HG03095 (cell line): ENCODE measurements at regions not wholly inside any gene's neighbourhood (a gene's known extent, or its start where the extent isn't known, plus 50 kb on each side); places are given as distances from the start of the nearest gene placed in this dataset.

Experiments used
- ATAC-seq: cut with Tn5 transposase; IDR thresholded peaks from one replicate; pipeline ENCODE4 v1.9.1; 2021; ENCODE audit warnings: moderate library complexity; ENCODE audit not compliant: unreplicated experiment

DNA sequence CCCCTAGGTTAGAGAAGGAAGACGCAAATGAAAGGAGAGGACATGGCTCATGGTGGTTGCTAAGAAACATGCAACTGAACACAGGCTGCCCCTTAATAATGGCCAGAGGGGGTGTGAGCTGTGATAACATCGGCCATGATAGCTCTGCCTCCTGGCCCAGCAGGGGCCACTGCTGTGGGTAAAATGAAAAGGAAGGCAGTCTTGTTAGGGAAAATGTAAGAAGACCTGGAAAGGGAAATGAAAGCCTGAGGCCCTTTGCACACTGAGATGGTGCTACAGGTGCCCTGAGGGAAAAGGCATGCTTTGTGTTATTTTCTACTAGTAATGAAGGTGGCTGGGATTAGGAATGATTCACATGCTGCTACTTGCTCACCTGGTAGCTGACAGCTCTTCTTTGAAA is 123.6 kb upstream of the MID1 start:
- no peak for ATAC-seq

DNA sequence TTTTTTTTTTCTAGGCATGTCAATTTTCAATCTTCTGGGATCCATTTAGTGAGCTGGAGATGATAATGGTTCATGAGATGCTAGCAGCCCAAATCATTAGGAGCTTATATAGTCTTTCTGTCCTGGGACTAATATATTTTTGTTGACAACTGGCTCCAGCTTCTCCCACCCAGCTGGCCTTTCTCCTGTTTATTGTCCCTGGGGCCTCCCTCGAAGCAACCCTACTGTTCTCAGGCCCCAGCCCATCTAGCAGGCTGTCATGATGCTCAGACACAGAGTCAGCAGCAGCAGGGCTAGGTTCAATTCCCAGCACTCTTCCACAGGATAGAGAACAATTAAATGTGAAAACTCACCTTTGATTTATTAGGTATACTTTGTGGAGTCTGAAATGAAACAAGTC is 127.6 kb upstream of the MID1 start:
- no peak for ATAC-seq

DNA sequence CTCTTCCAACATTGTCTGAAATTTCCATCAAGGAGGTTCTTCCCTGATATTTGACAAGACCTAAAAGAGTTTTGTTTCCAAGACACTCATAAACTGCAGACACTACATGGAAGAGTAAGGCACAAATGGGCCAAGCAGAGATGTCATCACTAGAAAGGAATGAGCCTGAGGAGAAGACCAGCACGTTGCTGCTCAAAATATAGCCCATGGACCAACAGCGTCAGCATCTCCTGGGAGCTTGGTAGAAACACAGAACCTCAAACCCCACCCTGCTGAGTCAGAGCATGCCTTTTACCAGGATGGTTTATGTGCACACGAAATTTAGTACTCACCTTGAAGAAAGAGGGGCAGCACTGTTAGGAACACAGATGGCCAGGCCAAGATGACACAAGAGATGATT is 128.7 kb upstream of the MID1 start:
- ATAC-seq, result no peak

DNA sequence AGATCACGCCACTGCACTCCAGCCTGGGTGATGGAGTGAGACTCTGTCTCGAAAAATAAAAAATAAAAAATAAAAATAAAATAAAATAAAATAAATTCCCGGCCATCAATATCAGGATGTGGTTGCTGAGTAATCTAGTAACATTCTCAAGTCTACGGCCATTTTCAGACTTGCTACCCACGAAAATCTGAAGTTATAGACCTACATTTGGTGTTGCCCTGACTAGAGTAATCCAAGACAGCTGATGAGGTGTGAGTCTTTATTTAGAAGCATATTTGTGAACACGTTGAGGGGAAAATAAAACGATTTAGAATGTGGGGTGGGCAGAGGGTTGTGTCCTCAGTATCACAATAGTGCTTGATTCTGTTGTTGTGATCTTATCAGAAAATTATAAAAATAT is 130.2 kb upstream of the MID1 start:
- ATAC-seq, result no peak

DNA sequence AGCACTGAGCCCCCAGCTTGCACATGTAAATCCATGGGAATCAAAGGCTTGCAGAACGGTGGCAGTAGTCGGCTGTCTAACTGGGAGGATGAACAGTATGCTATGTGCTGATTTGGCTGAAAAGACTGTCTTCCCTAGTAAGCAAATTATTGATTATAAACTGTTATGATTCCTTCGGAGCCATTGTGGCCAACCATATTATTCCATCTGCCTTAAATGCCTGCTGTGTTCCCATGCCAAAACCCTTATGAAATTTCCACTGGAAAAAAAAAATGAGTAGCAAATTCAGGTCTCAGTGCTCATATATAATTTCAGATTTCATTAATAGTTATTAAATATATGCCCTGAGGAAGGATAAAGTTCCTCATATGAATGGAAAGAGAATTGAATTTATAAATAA is 132.7 kb upstream of the MID1 start:
- ATAC-seq, result no peak

DNA sequence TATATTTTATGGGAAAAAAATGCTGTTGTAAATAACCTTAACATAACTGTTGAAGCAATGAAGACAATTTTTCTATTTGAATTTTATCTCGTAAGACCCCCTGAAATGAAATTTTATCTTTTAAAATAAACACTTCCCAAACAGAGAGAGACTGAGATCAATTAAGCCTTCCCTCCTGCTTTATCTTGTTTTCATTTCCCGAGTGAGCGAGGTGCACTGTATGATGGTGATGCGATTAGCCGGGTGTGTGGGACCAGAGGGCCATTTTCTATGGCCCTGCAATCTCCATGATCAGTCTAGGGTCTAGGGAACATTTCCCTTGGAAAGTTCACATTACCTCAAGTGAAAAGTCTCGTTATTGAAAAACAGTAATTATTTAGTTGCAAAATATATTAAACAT is 134.1 kb upstream of the MID1 start:
- ATAC-seq, result no peak

DNA sequence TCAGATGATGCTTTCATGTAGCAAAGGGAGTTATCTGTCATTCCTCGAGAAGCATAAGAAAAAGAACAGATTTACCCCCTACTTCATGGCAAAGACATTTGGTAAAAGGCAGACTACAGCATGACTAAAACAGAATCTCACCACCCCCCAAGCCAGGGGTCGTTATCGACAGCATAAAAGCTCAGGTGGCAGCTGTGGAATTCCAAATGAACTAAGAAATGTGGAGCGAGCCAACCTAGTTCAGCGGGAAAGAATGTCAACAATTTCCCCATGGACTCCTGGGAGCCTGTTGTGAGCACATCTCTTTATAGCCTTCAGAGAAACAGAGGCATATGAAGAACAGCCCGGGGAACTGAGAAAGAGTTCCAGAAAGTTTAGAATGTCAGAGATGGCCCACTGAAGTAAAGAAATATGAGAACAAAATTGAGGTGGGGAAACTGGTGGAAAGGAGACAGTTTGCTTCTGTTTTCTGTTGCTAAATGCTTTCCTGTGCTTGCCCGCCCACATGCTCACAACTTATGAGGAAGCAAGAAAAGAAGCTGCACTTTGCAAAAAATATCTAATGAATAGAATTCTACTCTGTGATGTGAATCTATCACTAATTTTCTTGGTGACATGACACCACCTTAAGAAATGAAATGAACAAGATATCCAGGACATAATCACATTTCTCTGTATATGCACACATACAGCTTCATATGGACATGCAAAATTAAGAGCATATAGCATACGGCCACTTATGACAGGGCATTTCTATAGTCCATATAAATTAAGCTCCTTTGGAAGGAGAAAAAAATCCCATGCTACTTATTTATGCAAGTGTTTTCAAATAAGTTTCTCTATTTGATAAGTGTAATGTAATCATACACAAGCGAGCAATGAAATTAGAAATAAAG is 135.3 kb upstream of the MID1 start:
- no peak for ATAC-seq

DNA sequence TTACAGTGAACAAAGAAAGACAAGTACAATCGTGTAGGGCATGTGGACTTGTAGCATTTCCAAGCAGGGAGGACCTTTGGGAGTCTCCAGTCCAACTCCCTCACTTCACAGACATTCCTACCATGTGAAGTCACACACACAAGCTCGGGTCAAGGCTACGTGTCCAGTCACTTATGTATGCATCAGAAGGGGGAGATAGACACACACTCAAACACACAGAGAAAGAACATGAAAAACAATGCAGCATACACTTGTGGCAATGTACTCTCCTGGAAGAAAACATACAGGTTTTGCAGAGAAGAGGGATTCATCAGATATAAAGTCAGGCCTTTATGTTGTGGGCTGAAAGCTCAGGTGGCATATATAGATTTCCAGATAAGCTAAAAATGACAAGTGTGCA is 136.1 kb upstream of the MID1 start:
- ATAC-seq, result no peak

DNA sequence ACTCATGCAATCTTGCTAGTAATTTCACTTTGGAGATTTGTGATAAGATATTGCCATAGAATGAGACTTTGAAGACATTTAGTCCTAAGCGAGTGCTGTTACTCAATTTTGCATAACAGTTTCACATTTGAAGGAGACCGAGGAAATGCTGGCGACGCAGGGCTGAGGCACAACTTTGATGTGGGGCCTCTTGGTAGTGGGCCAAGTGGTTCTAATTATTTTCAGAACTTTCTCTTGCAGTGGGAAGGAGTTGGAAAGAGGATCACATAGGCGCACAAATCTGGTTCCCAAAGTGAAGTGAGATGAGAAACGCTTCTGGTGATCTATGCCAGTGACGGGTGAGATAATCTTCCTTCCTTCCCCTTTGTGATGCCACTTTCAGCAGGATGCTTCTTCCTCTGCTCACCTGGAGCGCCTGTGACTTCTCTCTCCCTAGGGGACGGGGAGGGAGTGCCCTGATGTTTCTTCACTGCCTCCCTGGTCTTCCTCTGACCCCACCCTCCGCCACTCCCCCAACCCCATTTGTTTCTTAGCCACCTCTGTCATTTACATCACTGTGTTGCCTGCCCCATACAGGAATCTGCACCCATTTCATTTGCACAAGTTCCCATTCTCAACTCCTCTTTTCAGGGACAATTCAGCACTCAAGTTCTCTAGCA is 138.9 kb upstream of the MID1 start:
- no peak for ATAC-seq

DNA sequence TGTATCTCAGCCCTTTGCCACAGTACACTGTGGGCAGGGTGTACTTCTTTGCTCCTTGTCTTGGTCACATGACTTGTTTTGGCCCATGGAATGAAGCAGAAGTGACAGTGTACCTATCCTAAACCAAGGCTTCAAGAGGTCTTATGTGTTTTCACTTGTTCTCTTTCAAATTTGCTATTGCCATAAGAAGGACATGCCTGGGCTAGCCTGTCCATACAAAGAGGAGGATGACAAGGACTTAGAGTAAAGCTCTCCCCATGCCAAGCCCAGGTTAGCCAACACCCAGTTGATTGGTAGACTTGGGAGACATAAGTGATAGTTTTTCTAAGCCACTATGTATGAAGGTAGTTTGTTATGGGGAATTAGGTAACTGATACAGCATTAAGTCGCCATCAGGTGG is 141.1 kb upstream of the MID1 start:
- no peak for ATAC-seq

DNA sequence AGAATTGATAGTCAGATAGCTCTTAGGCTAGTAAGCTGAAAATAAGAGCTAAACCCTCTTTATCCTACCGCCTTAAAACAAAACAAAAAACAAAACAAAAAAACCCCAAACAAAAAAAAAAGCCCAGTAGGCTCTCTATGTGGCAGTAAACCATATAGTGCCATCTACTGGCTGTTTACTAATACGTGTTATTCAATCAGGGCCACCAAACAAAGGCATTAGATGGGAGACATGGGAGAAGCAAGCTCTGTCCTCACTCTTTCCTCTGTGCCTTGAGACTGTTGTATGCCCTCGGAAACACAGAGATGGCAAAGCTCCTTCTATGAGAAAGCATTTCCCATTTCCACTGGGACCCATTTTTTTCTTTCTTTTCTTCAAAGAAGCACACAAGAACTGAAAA is 148.8 kb upstream of the MID1 start:
- peak; percentile 74 for ATAC-seq

DNA sequence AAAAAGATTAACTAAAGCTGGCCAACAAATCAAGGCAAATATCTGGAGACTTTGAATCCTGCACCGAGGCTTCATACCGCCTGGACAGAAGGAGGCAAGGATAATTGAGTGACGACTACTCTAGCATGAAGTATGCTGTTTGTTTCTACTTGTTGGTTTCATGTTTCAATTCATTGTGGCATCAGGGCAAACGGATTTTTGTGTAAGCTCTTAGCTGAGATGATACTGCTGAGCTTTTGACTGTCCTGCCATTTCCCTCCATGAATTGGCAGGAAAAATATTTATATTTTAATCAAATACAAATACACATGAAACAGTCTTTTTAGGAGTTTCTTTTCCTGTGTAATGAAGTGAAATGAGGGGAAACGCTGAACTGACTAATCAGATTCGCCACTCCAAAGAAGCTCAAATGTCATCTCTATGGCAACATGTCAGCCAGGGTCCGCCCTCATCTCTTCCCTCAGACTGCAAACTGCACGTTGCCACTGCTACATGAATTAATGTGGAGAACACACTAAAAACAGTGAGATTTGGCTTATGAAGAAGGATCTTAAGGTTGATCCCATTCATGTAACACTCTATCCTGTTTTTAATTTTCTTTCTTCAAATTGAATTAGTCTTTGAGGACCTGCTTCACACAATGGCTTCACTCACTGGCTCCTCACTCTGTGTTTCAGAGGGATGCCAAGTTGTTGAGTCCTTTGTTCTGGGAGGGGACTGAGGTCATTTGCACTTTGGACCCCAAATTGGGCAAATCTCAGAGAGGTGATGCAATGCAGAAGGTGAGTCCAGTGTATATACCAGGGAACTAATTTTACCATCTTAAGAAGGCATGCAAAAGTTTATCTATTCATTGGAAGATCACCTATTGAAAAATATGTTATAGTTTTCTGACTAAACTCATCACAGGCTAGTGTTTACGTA is 149.6 kb upstream of the MID1 start:
- ATAC-seq, result no peak

DNA sequence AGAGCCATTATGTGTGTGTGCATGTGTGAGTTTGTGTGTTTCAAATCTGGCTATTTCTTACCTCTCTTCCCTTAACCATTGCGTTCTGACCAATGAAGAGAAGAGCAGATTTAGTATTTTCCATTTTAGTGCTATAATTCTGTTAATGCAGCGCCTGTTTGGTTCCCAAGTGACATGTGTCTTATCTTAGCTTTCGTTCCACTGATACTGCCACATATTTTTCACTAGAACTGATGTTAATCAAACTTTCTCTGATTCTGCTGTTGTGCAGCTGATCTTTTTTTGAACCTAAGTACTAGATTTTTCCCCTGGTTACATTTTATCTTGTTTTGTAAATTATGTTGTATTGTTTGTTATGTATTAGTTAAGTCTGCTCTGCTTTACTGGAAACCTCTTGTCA is 152.9 kb upstream of the MID1 start:
- no peak for ATAC-seq

DNA sequence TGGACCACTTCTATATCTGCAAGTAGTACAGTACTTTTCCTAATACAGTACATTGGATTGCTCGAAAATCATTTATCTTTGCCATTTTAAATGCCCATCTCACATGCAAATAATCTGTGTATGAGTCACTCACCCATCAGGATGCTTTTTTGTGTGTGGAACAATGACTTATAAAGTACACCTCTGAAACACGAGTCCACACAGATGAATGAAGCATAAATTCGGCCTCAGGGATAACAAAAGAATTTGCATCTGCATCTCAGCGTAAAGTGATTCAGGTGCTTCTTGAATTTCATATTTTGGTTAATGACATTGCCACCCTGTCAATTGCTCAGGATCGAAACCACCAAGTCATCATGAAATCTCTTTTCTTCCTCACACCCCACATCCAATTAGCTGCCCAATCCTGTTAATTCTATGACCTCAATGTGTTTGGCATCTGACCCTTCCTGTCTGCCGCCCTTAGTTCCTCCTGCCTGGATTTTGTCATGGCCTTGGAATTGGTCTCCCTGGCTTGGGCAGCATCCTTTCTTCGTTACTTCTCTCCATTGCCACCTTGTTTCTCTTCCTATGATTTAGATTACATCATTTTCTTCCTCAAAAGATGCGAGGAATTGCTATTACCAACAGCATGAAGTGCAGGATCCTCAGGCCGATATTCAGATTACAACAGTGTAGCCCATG is 161.6 kb upstream of the MID1 start:
- no peak for ATAC-seq

DNA sequence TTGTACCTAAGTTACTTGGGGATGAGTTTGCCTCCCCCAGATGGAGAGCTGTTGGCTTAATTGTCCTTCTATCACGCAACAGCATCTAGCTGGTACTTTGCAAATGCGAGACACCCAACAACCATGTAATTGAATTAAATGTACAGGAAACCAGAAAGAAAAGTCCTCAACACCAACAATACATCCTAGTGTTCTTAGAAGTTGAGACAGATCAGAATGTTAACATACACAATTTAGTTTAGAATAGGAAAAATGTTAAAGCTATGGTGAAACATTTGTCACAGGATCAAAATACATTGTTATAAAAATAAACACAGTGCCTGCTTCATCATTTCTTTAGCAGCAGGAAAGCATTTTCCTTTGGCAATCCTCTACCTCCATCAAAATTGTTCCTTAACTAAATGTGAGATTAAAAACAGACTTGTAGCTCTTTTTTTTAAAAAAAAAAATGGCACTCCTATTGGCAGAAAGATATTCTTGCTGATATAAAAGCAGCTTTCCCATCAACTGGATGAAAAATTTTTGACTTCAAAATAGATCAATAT is 163.1 kb upstream of the MID1 start:
- ATAC-seq, result no peak

DNA sequence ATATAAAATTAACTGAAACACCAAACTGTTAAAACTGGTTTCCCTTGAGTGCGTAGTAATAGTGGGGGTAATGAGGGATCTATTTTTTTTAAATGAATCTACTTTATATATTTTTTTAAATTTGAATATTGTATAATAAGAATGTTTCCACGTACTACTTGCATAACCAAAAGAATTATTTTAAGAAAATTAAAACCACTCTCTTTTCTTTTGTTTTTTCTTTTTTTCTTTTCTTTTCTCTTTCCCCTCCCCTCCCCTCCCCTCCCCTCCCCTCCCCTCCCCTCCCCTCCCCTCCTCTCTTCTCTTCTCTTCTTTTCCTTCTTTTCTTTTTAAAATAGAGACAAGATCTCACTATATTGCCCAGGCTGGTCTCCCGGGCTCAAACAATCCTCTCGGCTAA is 166.9 kb upstream of the MID1 start:
- no peak for ATAC-seq

DNA sequence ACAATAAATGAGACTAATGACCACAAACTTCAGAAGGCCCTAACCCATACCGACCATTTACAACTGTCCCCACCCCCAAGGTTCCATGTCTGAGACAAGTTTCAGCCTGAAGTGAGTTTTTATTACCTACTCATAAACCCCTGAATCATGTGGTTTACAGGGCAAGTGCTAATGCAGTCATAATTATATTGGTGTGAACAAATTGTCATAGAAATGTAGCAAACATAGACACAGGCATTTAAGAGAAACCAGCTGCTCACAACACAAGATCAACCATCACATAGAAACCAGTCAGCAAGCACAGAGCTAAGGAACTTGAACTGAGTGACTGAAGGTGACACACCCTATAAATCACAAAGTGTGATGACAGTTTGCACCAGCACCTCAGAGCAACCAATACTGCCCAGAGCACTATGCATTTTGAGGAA is 173.8 kb upstream of the MID1 start:
- no peak for ATAC-seq

DNA sequence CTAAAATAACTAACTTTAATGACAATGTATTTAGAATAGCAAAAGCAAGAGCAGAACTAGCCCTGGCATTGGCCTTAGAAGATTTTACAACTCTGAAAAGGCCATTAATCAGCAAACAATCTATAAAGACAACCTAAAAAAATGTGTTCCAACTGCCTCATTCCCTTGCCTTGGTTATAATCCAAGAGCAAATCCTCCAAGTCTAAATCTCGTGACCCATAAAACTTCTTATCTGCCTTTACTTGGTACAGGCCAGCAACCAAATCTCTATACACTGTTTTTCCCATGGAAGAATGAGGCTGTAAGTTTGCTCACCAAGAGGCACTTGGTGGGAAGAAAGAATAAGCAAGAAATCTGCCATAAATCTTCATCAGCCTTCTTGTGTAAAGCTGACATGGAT is 175.3 kb upstream of the MID1 start:
- no peak for ATAC-seq

DNA sequence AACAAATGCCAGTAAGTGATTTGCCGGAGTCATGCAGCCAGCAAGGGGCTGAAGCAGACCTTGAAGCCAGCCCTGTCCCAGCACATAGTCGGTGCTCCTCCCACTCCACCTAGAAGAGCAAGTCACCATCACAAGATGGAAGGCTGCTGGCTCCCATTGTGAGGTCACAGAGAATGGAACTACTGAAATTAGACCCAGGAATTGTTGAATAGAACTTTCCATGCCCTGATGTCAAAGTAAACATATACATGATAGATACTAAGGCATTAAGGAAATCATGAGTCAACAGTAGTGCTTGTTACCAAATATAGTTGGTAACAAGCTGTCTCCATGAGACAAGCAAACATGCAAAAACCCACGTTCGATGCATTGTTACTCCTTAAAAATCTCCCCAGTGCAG is 177.1 kb upstream of the MID1 start:
- no peak for ATAC-seq

DNA sequence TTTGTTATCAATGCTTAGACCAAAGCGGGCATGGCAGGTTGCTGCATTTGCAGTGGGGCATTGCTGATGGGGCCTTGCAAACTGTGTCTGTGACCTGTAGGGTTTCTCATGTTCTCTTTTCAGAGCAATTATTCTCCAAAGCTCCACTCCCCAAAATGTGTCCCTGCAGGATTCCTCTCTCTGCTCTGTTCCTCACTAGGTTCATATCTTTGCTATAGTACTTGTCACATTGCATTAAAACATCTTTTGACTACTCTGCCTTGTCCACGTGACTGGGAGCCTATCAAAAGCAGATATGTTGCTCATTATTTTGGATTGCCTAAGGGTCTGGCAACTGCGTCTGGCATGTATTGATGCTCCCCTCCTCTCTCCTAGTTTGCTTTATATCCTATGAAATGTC is 177.7 kb upstream of the MID1 start:
- ATAC-seq, result no peak

DNA sequence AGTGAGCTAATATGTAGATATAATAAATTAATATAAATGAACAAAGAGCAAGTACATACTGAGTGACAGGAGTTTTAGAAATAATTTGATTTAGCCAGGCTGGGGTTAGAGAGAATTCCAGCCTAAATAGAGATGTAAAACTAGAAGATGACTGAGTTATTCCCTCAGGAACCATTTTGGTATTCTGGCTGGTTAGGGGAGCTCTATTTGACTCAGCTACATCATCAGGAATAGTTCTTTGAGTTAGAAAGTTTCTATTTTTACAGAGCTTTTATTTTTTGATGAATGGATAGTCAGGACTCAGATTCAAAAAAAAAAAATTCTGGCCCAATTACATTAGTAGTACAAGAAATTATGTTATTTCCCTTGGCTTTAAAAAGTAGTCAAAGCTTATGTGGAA is 180.4 kb upstream of the MID1 start:
- no peak for ATAC-seq
